K562 (cell line): ENCODE measurements at regions not wholly inside any gene's neighbourhood (a gene's known extent, or its start where the extent isn't known, plus 50 kb on each side); places are given as distances from the start of the nearest gene placed in this dataset.

Source experiments
- CREM ChIP-seq: IDR thresholded peaks from 2 replicates; pipeline ENCODE4 v1.6.1; 2014; ENCODE audit warnings: antibody characterized with exemption, low read depth
- DEAF1 ChIP-seq: fragments of 450-650 bp; formaldehyde crosslinking; IDR thresholded peaks from 2 replicates; pipeline ENCODE4 v1.4.0; 2020; ENCODE audit warnings: mild to moderate bottlenecking, moderate library complexity
- E2F8 ChIP-seq: fragments of 450-650 bp; IDR thresholded peaks from 2 replicates; pipeline ENCODE4 v1.7.1; 2018; ENCODE audit warnings: mild to moderate bottlenecking, low read depth; ENCODE audit not compliant: partially characterized antibody
- E4F1 ChIP-seq: fragments of 250-450 bp; sonication (Bioruptor Pico); IDR thresholded peaks from 2 replicates; pipeline ENCODE4 v1.5.0; 2021; ENCODE audit warnings: mild to moderate bottlenecking, borderline replicate concordance
- ELK3 ChIP-seq: fragments of 450-650 bp; formaldehyde crosslinking; IDR thresholded peaks from 2 replicates; pipeline ENCODE4 v1.4.0; 2020; ENCODE audit warnings: mild to moderate bottlenecking
- HMG20B ChIP-seq: fragments of 250-450 bp; sonication (Bioruptor Pico); IDR thresholded peaks from 2 replicates; pipeline ENCODE4 v1.5.0; 2021; ENCODE audit warnings: mild to moderate bottlenecking
- ID3 ChIP-seq, 2 experiments: fragments of 250-450 bp in 1 of 2; fragments of 450-650 bp in 1 of 2; sonication (Bioruptor Pico) in 1 of 2; IDR thresholded peaks; 2 replicates each; pipeline versions ENCODE4 v1.6.1 to v1.8.0; 2016 to 2021; ENCODE audit warnings: mild to moderate bottlenecking in 2 of 2, moderate library complexity in 2 of 2, missing compliant biosample characterization in 1 of 2, missing genetic modification characterization in 1 of 2
- MCM3 ChIP-seq: fragments of 450-650 bp; IDR thresholded peaks from 2 replicates; pipeline ENCODE4 v1.6.1; 2016
- MTA1 ChIP-seq: fragments of 450-650 bp; IDR thresholded peaks from 2 replicates; pipeline ENCODE4 v1.6.1; 2017; ENCODE audit warnings: borderline replicate concordance
- NFRKB ChIP-seq: fragments of 450-650 bp; IDR thresholded peaks from 2 replicates; pipeline ENCODE4 v1.6.1; 2016; ENCODE audit warnings: low read depth
- PHF8 ChIP-seq: fragments of 200-600 bp; sonication (generic); IDR thresholded peaks from 2 replicates; pipeline ENCODE4 v1.6.1; 2012; ENCODE audit warnings: mixed run types, mild to moderate bottlenecking, inconsistent platforms, low read length, moderate library complexity, borderline replicate concordance
- SAFB ChIP-seq: fragments of 200-400 bp; formaldehyde crosslinking; IDR thresholded peaks from 2 replicates; pipeline ENCODE4 v1.6.1; 2017; ENCODE audit warnings: low read depth, low read length, borderline replicate concordance
- SRF ChIP-seq, 2 experiments: fragments of 250-450, 450-650 bp in 1 of 2; sonication (Bioruptor Pico) in 1 of 2; sonication (generic) in 1 of 2; formaldehyde crosslinking; IDR thresholded peaks; 2 replicates each; pipeline versions ENCODE4 v1.5.0 to v1.5.1; 2020 to 2022; ENCODE audit warnings: mild to moderate bottlenecking in 1 of 2, missing genetic modification reagents in 1 of 2
- TGIF2 ChIP-seq: sonication (generic); formaldehyde crosslinking; IDR thresholded peaks from 2 replicates; pipeline ENCODE4 v1.8.1; 2022; ENCODE audit warnings: mild to moderate bottlenecking, missing genetic modification reagents, moderate library complexity
- ZBTB17 ChIP-seq: fragments of 450-650 bp; formaldehyde crosslinking; IDR thresholded peaks from 2 replicates; pipeline ENCODE4 v1.4.0; 2020; ENCODE audit warnings: mild to moderate bottlenecking
- ZNF695 ChIP-seq: fragments of 450-650 bp; formaldehyde crosslinking; IDR thresholded peaks from 2 replicates; pipeline ENCODE4 v1.4.0; 2020; ENCODE audit warnings: mild to moderate bottlenecking, moderate library complexity

GRCh38 chr5:108531367-108532128 is 149.7 kb upstream of the FBXL17 start (continued):
- peak; percentile 42 for TF ChIP-seq E2F8
- TF ChIP-seq HMG20B (CRISPR knock-in tag) = peak; percentile 71; the same call in 1 of the 2 replicates
- TF ChIP-seq ELK3 (CRISPR knock-in tag) = peak; percentile 98
- TF ChIP-seq NFRKB = peak; percentile 63; the same call in 1 of the 2 replicates
- TF ChIP-seq MCM3 = no peak
- no peak for TF ChIP-seq SAFB
- TF ChIP-seq ID3 (CRISPR knock-in tag; IDR thresholded peaks at IDR 0.05) = peak; percentile 99
- peak; percentile 100 for TF ChIP-seq ID3 (tag; IDR thresholded peaks at IDR 0.05)
- no peak for TF ChIP-seq TGIF2 (CRISPR knock-in tag)
- TF ChIP-seq SRF (CRISPR knock-in tag; IDR thresholded peaks at IDR 0.05) = peak; percentile 93 to 99
- no peak for TF ChIP-seq PHF8
- peak; percentile 86 for TF ChIP-seq MTA1
- peak; percentile 90 for TF ChIP-seq E4F1 (CRISPR knock-in tag)
- peak; percentile 94 for TF ChIP-seq DEAF1 (CRISPR knock-in tag)
- peak; percentile 99 for TF ChIP-seq ZBTB17 (CRISPR knock-in tag)
- peak; percentile 44 for TF ChIP-seq CREM
- TF ChIP-seq ZNF695 = peak; percentile 99
